IMR-90 (cell line): ENCODE measurements at regions not wholly inside any gene's neighbourhood (a gene's known extent, or its start where the extent isn't known, plus 50 kb on each side); places are given as distances from the start of the nearest gene placed in this dataset.

Experiments
- ATAC-seq: fragments of 200-7000 bp; cut with Tn5 transposase; 2 replicates; pipeline ENCODE4 v1.9.1; 2020; ENCODE audit warnings: low read depth, mild to moderate bottlenecking, moderate library complexity
- BruUV-seq: library from RNA; stranded (reverse); fragments of 400-500 nt; replicated peaks from 2 replicates; lab custom pipeline; 2021; lab: Mats Ljungman, UMichigan
- CTCF ChIA-PET: fragments of 300-600 bp; formaldehyde crosslinking; extraction: SDS; loops from one replicate; lab custom pipeline; 2021; ENCODE audit warnings: antibody characterized with exemption; lab: Yijun Ruan, JAX
- POLR2A ChIA-PET: fragments of 300-600 bp; sonication (Branson Sonifier 250); formaldehyde crosslinking; loops from one replicate; lab custom pipeline; 2022; ENCODE audit warnings: antibody characterized with exemption; ENCODE audit not compliant: unreplicated experiment; lab: Charles Lee
- DNase-seq: peaks from one replicate; pipeline ENCODE4 v3.0.0; 2013
- H2AFZ ChIP-seq: replicated peaks from 2 replicates; pipeline ENCODE3; 2013; ENCODE audit warnings: low read length, mild to moderate bottlenecking; ENCODE audit not compliant: poor library complexity
- H2AK5ac ChIP-seq: 2 replicates; pipeline ENCODE4 v1.6.1; 2013; ENCODE audit warnings: low read depth, low read length, inconsistent platforms
- H2AK9ac ChIP-seq: replicated peaks from 2 replicates; pipeline ENCODE3; 2013; ENCODE audit warnings: mild to moderate bottlenecking, low read depth, low read length, moderate library complexity; ENCODE audit not compliant: poor library complexity
- H2BK120ac ChIP-seq: 2 replicates; pipeline ENCODE4 v1.6.1; 2013; ENCODE audit warnings: low read depth, low read length, inconsistent platforms
- H2BK15ac ChIP-seq: 3 replicates; pipeline ENCODE4 v1.6.1; 2013; ENCODE audit warnings: low read depth, low read length, inconsistent platforms
- H2BK20ac ChIP-seq: 2 replicates; pipeline ENCODE4 v1.6.1; 2013; ENCODE audit warnings: low read depth, mild to moderate bottlenecking, inconsistent platforms, low read length, moderate library complexity
- H2BK5ac ChIP-seq: 2 replicates; pipeline ENCODE4 v1.6.1; 2013; ENCODE audit warnings: mild to moderate bottlenecking, low read depth, low read length, inconsistent platforms; ENCODE audit not compliant: poor library complexity, severe bottlenecking
- H3K14ac ChIP-seq: replicated peaks from 2 replicates; pipeline ENCODE4 v1.6.1; 2013; ENCODE audit warnings: low read depth, low read length, inconsistent platforms
- H3K18ac ChIP-seq: 2 replicates; pipeline ENCODE4 v1.6.1; 2013; ENCODE audit warnings: low read depth, low read length, control low read depth
- H3K23ac ChIP-seq: 2 replicates; pipeline ENCODE4 v1.6.1; 2013; ENCODE audit warnings: low read depth, low read length, inconsistent platforms
- H3K27ac ChIP-seq: 2 replicates; pipeline ENCODE4 v1.5.1; 2013; ENCODE audit warnings: mild to moderate bottlenecking, control low read depth, low read length; ENCODE audit not compliant: insufficient read depth
- H3K27me3 ChIP-seq: 2 replicates; pipeline ENCODE4 v1.6.1; 2013; ENCODE audit warnings: low read length; ENCODE audit not compliant: control insufficient read depth, insufficient read depth
- H3K36me3 ChIP-seq: 2 replicates; pipeline ENCODE4 v1.6.1; 2013; ENCODE audit warnings: low read length, mixed read lengths; ENCODE audit not compliant: control insufficient read depth, insufficient read depth
- H3K4ac ChIP-seq: 2 replicates; pipeline ENCODE4 v1.6.1; 2013; ENCODE audit warnings: low read depth, low read length, inconsistent platforms
- H3K4me1 ChIP-seq: 2 replicates; pipeline ENCODE4 v1.6.1; 2013; ENCODE audit warnings: low read length, mixed read lengths; ENCODE audit not compliant: control insufficient read depth, insufficient read depth
- H3K4me2 ChIP-seq: 2 replicates; pipeline ENCODE4 v1.6.1; 2013; ENCODE audit warnings: low read depth, mild to moderate bottlenecking, control low read depth, low read length, moderate library complexity
- H3K4me3 ChIP-seq: 2 replicates; pipeline ENCODE4 v1.5.1; 2013; ENCODE audit warnings: low read depth, mild to moderate bottlenecking, control low read depth, low read length, moderate library complexity; ENCODE audit not compliant: insufficient read depth
- H3K56ac ChIP-seq: 2 replicates; pipeline ENCODE4 v1.6.1; 2013; ENCODE audit warnings: low read length, inconsistent platforms; ENCODE audit not compliant: insufficient read depth; ENCODE audit errors: extremely low read depth
- H3K79me1 ChIP-seq, 2 experiments: 2 replicates each; pipeline ENCODE4 v1.6.1; 2013; ENCODE audit warnings: low read length in 2 of 2, inconsistent platforms in 1 of 2, low read depth in 1 of 2
- H3K9ac ChIP-seq: 2 replicates; pipeline ENCODE4 v1.6.1; 2013; ENCODE audit warnings: low read depth, low read length, control low read depth
- H3K9me1 ChIP-seq: 2 replicates; pipeline ENCODE4 v1.6.1; 2013; ENCODE audit warnings: low read length, inconsistent platforms; ENCODE audit not compliant: insufficient read depth
- H3K9me3 ChIP-seq: 2 replicates; pipeline ENCODE4 v1.6.1; 2013; ENCODE audit warnings: low read length; ENCODE audit not compliant: control insufficient read depth, insufficient read depth
- H4K20me1 ChIP-seq: 2 replicates; pipeline ENCODE4 v1.6.1; 2013; ENCODE audit warnings: low read length, inconsistent platforms; ENCODE audit not compliant: insufficient read depth
- H4K5ac ChIP-seq: 2 replicates; pipeline ENCODE4 v1.6.1; 2013; ENCODE audit warnings: mild to moderate bottlenecking, low read depth, low read length, control low read depth
- H4K8ac ChIP-seq, 2 experiments: 2 replicates each; pipeline ENCODE4 v1.6.1; 2013; ENCODE audit warnings: low read depth in 2 of 2, low read length in 2 of 2, control low read depth in 1 of 2, inconsistent platforms in 1 of 2
- H4K91ac ChIP-seq: 2 replicates; pipeline ENCODE4 v1.6.1; 2013; ENCODE audit warnings: low read depth, low read length, inconsistent platforms; ENCODE audit not compliant: insufficient read depth
- CHD1 ChIP-seq: IDR thresholded peaks from 2 replicates; pipeline ENCODE4 v1.6.1; 2012; ENCODE audit warnings: low read depth, low read length, improper control_type of control experiment
- CTCF ChIP-seq: conservative IDR thresholded peaks from 2 replicates; pipeline ENCODE4 v1.5.1; 2012; ENCODE audit warnings: mild to moderate bottlenecking, low read depth, low read length, improper control_type of control experiment
- FOS ChIP-seq: fragments of 150-350 bp; IDR thresholded peaks from 2 replicates; pipeline ENCODE4 v1.6.1; 2016; ENCODE audit warnings: low read depth, low read length
- RAD21 ChIP-seq: IDR thresholded peaks from 2 replicates; pipeline ENCODE4 v1.6.1; 2012; ENCODE audit warnings: low read length, improper control_type of control experiment
- RCOR1 ChIP-seq: IDR thresholded peaks from 2 replicates; pipeline ENCODE4 v1.6.1; 2012; ENCODE audit warnings: mild to moderate bottlenecking, low read length, improper control_type of control experiment; ENCODE audit not compliant: insufficient replicate concordance
- RFX5 ChIP-seq: IDR thresholded peaks from 2 replicates; pipeline ENCODE4 v1.8.0; 2012; ENCODE audit warnings: low read depth, mild to moderate bottlenecking, low read length, moderate library complexity
- WGBS, 2 experiments: methylation state at CpG; one replicate each; pipeline versions ENCODE4 v1.1.5 to v1.1.7; 2013; ENCODE audit warnings: missing lambda C conversion rate in 2 of 2; ENCODE audit not compliant: insufficient read length in 1 of 2; ENCODE audit errors: extremely low coverage in 2 of 2; 5-methylcytosine and 5-hydroxymethylcytosine counted together
- dilution Hi-C: fragments of 300-500 bp; cut with HindIII; formaldehyde crosslinking; loops from one replicate; pipeline ENCODE4 v1.14.3; 2018; ENCODE audit warnings: low sequenced_read_pairs; ENCODE audit not compliant: unreplicated experiment
- in situ Hi-C: fragments of 300-500 bp; cut with MboI; formaldehyde crosslinking; loops from 3 replicates; pipeline ENCODE4 v1.14.3; 2019; ENCODE audit warnings: low sequenced_read_pairs, inconsistent platforms, mixed read lengths
- intact Hi-C: fragments of 100-400 bp; cut with micrococcal nuclease; formaldehyde crosslinking; loops from 2 replicates; pipeline ENCODE4 v1.10.0; 2022

- TF ChIP-seq FOS (no peak), RAD21 (no peak), RFX5 (no peak), CTCF (no peak), CHD1 (no peak), RCOR1 (no peak)
- Histone ChIP-seq H3K4me1 (peaks cover 3% of the 10 kb centered on the region; the same call in 1 of the 2 replicates), H2BK20ac (no peak overlapping the region), H2AK9ac (no peak overlapping the region), H3K27me3 (no peaks in the 10 kb centered on the region), H3K9ac (no peak overlapping the region), H3K9me1 (no peaks in the 10 kb centered on the region), H3K4me2 (no peak overlapping the region), H2BK120ac (peak overlapping the region; percentile 36; the same call in 1 of the 2 replicates), H4K8ac (no peak overlapping the region), H3K4ac (no peak overlapping the region), H3K9me3 (no peaks in the 10 kb centered on the region), H3K56ac (no peak overlapping the region), H4K20me1 (no peaks in the 10 kb centered on the region), H3K36me3 (no peaks in the 10 kb centered on the region), H3K23ac (no peak overlapping the region), H3K4me3 (no peak overlapping the region), H3K79me1 (no peaks in the 10 kb centered on the region), H4K91ac (no peak overlapping the region), H2BK15ac (no peak overlapping the region), H3K14ac (no peak overlapping the region), H2AFZ (no peak overlapping the region), H2AK5ac (no peak overlapping the region), H3K18ac (no peak overlapping the region), H3K27ac (no peak overlapping the region), H2BK5ac (no peak overlapping the region), H4K5ac (no peak overlapping the region)
- ChIA-PET CTCF (no interaction called here), POLR2A (no interaction called here)
- DNase-seq (no peak), ATAC-seq (no peak)
- in situ Hi-C loops: no loop called here
- no CpG with 5 or more reads among the region's 4 CpGs for WGBS, 2 experiments
- intact Hi-C loops: no loop called here
- dilution Hi-C loops: no loop called here
- no TSS peak for BruUV-seq
These were observed 125.5 kb downstream of the SEC61B start for GRCh38 chr9:99347568-99347967.
